Panc1 (cell line): ENCODE measurements at regions not wholly inside any gene's neighbourhood (a gene's known extent, or its start where the extent isn't known, plus 50 kb on each side); places are given as distances from the start of the nearest gene placed in this dataset.

Experiments used
- ATAC-seq: fragments of 200-7000 bp; cut with Tn5 transposase; 2 replicates; pipeline ENCODE4 v1.9.1; 2020; ENCODE audit warnings: mild to moderate bottlenecking, moderate library complexity
- BruUV-seq: library from RNA; stranded (reverse); fragments of 400-500 nt; replicated peaks from 2 replicates; lab custom pipeline; 2021; lab: Mats Ljungman, UMichigan
- CTCF ChIA-PET: fragments of 300-600 bp; sonication (Branson Sonifier 250); formaldehyde crosslinking; loops from one replicate; lab custom pipeline; 2022; ENCODE audit warnings: antibody characterized with exemption; lab: Charles Lee
- POLR2A ChIA-PET: fragments of 300-600 bp; sonication (Branson Sonifier 250); formaldehyde crosslinking; loops from one replicate; lab custom pipeline; 2022; ENCODE audit warnings: antibody characterized with exemption; lab: Charles Lee
- DNase-seq: peaks from one replicate; pipeline ENCODE4 v3.0.0-alpha.2; 2010; ENCODE audit warnings: low read depth, low spot score
- H3K27ac ChIP-seq: 2 replicates; pipeline ENCODE4 v1.5.1; 2011; ENCODE audit warnings: mild to moderate bottlenecking, low read length, inconsistent platforms
- H3K27me3 ChIP-seq: fragments of 200-500 bp; sonication (Bioruptor generic); 2 replicates; pipeline ENCODE4 v1.6.0; 2014; ENCODE audit warnings: low read length, inconsistent platforms; ENCODE audit not compliant: control insufficient read depth, insufficient read depth
- H3K36me3 ChIP-seq: fragments of 200-500 bp; sonication (Bioruptor generic); 2 replicates; pipeline ENCODE4 v1.5.1; 2014; ENCODE audit warnings: inconsistent platforms, mild to moderate bottlenecking, low read length, moderate library complexity; ENCODE audit not compliant: control insufficient read depth, insufficient read depth
- H3K4me1 ChIP-seq: 2 replicates; pipeline ENCODE4 v1.5.1; 2011; ENCODE audit warnings: inconsistent platforms, mild to moderate bottlenecking, low read length, moderate library complexity; ENCODE audit not compliant: control insufficient read depth, insufficient read depth
- H3K4me3 ChIP-seq, 2 experiments: 2 replicates each; pipeline ENCODE4 v1.5.1; 2011 to 2012; ENCODE audit warnings: low read depth in 2 of 2, low read length in 2 of 2, mild to moderate bottlenecking in 2 of 2, inconsistent platforms in 1 of 2, moderate library complexity in 1 of 2
- H3K9me3 ChIP-seq: fragments of 200-500 bp; sonication (Bioruptor generic); 2 replicates; pipeline ENCODE4 v1.5.1; 2014; ENCODE audit warnings: low read depth, mild to moderate bottlenecking, inconsistent platforms, low read length, moderate library complexity; ENCODE audit not compliant: control insufficient read depth, insufficient read depth
- POLR2AphosphoS5 ChIP-seq: IDR thresholded peaks from 2 replicates; pipeline ENCODE4 v1.6.1; 2012; ENCODE audit warnings: mild to moderate bottlenecking, low read depth, low read length, moderate library complexity
- SIN3A ChIP-seq: IDR thresholded peaks from 2 replicates; pipeline ENCODE4 v1.6.1; 2012; ENCODE audit warnings: low read depth, mild to moderate bottlenecking, low read length, moderate library complexity, borderline replicate concordance; ENCODE audit not compliant: insufficient read depth
- TCF7L2 ChIP-seq: IDR thresholded peaks from 2 replicates; pipeline ENCODE4 v1.6.1; 2011; ENCODE audit warnings: mild to moderate bottlenecking, low read depth, low read length, inconsistent platforms
- in situ Hi-C: cut with HindIII; loops from 2 replicates; pipeline ENCODE4 v1.10.0; 2016; ENCODE audit warnings: low sequenced_read_pairs, low pct_unique_long_range_greater_than_20kb
- intact Hi-C: fragments of 100-400 bp; cut with micrococcal nuclease; formaldehyde crosslinking; loops from one replicate; pipeline ENCODE4 v1.10.0; 2022; ENCODE audit not compliant: unreplicated experiment
- TF ChIP-seq, protein P1 (sequence below): fragments of 450-650 bp; IDR thresholded peaks from 2 replicates; pipeline ENCODE4 v1.5.1; 2017; ENCODE audit warnings: mild to moderate bottlenecking
- TF ChIP-seq, protein P2 (sequence below), 2 experiments: IDR thresholded peaks; 2 replicates each; pipeline ENCODE4 v1.6.1; 2011 to 2012; ENCODE audit warnings: low read depth in 2 of 2, control low read depth in 1 of 2, low read length in 1 of 2, mild to moderate bottlenecking in 1 of 2, moderate library complexity in 1 of 2; ENCODE audit not compliant: insufficient read depth in 1 of 2

DNA sequence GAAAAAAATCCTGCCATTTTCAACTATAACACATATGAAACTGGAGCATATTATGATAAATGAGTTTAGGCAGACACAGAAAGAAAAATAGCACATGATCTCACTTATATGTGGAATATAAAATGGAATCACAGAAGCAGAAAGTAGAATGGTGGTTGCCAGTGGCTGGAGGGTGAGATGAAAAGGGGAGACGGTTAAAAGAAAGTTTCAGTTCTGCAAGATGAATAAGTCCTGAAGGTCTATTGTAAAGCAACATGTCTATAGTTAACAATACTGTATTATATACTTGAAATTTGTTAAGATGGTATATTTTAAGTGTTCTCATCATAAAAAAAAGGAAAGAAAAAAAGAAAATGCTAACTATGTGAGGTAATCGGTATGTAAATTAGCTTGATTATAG is 503.9 kb downstream of the EPHA7 start:
- POLR2A ChIA-PET, result no interaction called here
- H3K4me1 ChIP-seq, result no peaks in the 10 kb centered on the region
- BruUV-seq, result no TSS peak
- H3K36me3 ChIP-seq, result no peaks in the 10 kb centered on the region
- no peak for ATAC-seq
- CTCF ChIA-PET, result no interaction called here
- H3K9me3 ChIP-seq, result no peaks in the 10 kb centered on the region
- intact Hi-C loops, result no loop called here
- no peaks in the 10 kb centered on the region for H3K27me3 ChIP-seq
- in situ Hi-C loops, result no loop called here
- no peak overlapping the region for H3K4me3 ChIP-seq
- H3K27ac ChIP-seq, result no peak overlapping the region
- DNase-seq, result no peak
- TF ChIP-seq, protein P1, sequence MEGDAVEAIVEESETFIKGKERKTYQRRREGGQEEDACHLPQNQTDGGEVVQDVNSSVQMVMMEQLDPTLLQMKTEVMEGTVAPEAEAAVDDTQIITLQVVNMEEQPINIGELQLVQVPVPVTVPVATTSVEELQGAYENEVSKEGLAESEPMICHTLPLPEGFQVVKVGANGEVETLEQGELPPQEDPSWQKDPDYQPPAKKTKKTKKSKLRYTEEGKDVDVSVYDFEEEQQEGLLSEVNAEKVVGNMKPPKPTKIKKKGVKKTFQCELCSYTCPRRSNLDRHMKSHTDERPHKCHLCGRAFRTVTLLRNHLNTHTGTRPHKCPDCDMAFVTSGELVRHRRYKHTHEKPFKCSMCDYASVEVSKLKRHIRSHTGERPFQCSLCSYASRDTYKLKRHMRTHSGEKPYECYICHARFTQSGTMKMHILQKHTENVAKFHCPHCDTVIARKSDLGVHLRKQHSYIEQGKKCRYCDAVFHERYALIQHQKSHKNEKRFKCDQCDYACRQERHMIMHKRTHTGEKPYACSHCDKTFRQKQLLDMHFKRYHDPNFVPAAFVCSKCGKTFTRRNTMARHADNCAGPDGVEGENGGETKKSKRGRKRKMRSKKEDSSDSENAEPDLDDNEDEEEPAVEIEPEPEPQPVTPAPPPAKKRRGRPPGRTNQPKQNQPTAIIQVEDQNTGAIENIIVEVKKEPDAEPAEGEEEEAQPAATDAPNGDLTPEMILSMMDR, result no peak
- TF ChIP-seq SIN3A (no peak), POLR2AphosphoS5 (no peak), TCF7L2 (no peak)
- TF ChIP-seq, protein P2, sequence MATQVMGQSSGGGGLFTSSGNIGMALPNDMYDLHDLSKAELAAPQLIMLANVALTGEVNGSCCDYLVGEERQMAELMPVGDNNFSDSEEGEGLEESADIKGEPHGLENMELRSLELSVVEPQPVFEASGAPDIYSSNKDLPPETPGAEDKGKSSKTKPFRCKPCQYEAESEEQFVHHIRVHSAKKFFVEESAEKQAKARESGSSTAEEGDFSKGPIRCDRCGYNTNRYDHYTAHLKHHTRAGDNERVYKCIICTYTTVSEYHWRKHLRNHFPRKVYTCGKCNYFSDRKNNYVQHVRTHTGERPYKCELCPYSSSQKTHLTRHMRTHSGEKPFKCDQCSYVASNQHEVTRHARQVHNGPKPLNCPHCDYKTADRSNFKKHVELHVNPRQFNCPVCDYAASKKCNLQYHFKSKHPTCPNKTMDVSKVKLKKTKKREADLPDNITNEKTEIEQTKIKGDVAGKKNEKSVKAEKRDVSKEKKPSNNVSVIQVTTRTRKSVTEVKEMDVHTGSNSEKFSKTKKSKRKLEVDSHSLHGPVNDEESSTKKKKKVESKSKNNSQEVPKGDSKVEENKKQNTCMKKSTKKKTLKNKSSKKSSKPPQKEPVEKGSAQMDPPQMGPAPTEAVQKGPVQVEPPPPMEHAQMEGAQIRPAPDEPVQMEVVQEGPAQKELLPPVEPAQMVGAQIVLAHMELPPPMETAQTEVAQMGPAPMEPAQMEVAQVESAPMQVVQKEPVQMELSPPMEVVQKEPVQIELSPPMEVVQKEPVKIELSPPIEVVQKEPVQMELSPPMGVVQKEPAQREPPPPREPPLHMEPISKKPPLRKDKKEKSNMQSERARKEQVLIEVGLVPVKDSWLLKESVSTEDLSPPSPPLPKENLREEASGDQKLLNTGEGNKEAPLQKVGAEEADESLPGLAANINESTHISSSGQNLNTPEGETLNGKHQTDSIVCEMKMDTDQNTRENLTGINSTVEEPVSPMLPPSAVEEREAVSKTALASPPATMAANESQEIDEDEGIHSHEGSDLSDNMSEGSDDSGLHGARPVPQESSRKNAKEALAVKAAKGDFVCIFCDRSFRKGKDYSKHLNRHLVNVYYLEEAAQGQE (IDR thresholded peaks at IDR 0.05; ENCODE audit: insufficient read depth in 1 of 2, low read depth in 2 of 2, low read length in 1 of 2), result no peak

- no peaks in the 10 kb centered on the region for H3K27me3 ChIP-seq
- ChIA-PET CTCF (no interaction called here), POLR2A (interaction anchor here (0.6 kb wide), 1 partner anchor 53 kb away, joined by 3 read pairs; no protein-coding TSS in a partner anchor)
- H3K36me3 ChIP-seq, result no peaks in the 10 kb centered on the region
- no TSS peak for BruUV-seq
- no peaks in the 10 kb centered on the region for H3K4me1 ChIP-seq
- intact Hi-C loops (no loop called here), in situ Hi-C loops (no loop called here)
- no peak overlapping the region for H3K4me3 ChIP-seq
- ATAC-seq (no peak), DNase-seq (no peak)
- H3K27ac ChIP-seq, result no peak overlapping the region
- no peaks in the 10 kb centered on the region for H3K9me3 ChIP-seq
- TF ChIP-seq, protein P2 (IDR thresholded peaks at IDR 0.05; ENCODE audit: insufficient read depth in 1 of 2, low read depth in 2 of 2, low read length in 1 of 2), result no peak
- TF ChIP-seq, protein P1, result no peak
Observed at GRCh38 chr6:92911301-92911700, 508.1 kb downstream of the EPHA7 start.
